ENCODE measurements at regions not wholly inside any gene's neighbourhood (a gene's known extent, or its start where the extent isn't known, plus 50 kb on each side); places are given as distances from the start of the nearest gene placed in this dataset.
"Not testable (repeated sequence)": the region's sequence is repeated elsewhere in the genome, so short reads cannot be mapped to it uniquely, and the experiment has no call there.

DNA sequence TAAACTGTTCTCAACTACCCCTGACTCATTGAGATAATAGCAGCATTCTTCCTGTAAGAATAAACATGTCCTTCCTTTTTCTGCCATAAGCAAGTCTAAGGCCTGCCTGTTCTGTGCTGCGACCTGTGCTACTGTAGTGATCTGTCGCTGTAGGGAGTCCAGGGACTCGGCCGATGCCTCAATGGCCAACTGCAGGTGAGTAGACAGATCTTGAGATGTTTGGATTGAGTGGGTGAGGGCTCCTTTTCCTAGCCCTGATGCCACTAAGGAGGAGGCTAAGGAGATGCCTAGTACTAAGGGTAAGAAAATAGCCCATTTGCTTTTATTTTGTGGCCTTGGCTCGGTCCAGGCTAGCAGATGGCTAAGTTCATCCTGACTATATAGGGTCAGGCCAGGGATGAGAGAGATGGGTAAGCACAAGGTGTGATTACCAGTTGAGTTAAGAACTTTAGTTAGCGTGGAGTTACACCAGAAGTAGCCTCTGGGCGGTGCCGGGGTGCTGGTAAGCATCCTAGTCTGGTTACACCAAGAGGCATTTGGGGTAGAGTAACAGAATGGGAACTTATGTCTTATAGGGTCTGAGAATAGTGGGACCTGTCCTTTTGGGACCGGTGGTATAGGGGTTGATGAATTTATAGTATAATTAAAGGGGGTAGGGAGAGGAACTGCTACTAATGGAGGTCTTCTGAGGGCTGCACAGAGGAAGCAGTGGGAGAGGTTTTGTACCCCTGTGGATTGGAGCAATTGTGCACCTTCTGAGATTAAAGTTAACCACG lies 642.4 kb upstream of the DPP6 start:
- not testable (repeated sequence) for DNase-seq

GRCh38 chr7:153410997-153411642 lies 641.1 kb upstream of the DPP6 start:
- not testable (repeated sequence) for DNase-seq

GRCh38 chr7:153412114-153412823 lies 639.9 kb upstream of the DPP6 start:
- not testable (repeated sequence) for DNase-seq

- not testable (repeated sequence) for DNase-seq
Observed at GRCh38 chr7:153412824-153413198, 639.4 kb upstream of the DPP6 start.

- DNase-seq = no peak
Observed at GRCh38 chr7:153413199-153413539, 639.0 kb upstream of the DPP6 start.

GRCh38 chr7:153413540-153414287 lies 638.5 kb upstream of the DPP6 start:
- DNase-seq = no peak

- DNase-seq = no peak
Observed at GRCh38 chr7:153414288-153414629, 637.9 kb upstream of the DPP6 start.

DNA sequence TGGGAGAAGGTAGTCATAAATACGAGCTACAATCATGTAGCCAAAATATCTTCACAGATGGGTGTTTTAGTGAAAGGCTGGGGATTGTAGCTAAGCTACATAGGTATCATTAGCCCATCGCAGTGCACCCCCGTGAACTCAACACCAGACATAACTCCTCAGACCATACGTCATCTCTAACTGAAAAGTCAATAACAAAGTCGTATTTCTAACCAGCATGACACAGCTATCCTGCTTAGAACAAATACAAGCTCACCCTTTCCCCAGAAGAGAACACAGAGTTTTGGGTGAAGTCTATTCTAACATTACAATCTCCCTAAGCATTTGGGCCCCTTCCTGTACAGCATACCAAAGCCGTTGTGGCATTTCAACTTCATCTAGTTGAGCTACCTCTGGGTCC lies 636.6 kb upstream of the DPP6 start:
- DNase-seq = no peak

DNA sequence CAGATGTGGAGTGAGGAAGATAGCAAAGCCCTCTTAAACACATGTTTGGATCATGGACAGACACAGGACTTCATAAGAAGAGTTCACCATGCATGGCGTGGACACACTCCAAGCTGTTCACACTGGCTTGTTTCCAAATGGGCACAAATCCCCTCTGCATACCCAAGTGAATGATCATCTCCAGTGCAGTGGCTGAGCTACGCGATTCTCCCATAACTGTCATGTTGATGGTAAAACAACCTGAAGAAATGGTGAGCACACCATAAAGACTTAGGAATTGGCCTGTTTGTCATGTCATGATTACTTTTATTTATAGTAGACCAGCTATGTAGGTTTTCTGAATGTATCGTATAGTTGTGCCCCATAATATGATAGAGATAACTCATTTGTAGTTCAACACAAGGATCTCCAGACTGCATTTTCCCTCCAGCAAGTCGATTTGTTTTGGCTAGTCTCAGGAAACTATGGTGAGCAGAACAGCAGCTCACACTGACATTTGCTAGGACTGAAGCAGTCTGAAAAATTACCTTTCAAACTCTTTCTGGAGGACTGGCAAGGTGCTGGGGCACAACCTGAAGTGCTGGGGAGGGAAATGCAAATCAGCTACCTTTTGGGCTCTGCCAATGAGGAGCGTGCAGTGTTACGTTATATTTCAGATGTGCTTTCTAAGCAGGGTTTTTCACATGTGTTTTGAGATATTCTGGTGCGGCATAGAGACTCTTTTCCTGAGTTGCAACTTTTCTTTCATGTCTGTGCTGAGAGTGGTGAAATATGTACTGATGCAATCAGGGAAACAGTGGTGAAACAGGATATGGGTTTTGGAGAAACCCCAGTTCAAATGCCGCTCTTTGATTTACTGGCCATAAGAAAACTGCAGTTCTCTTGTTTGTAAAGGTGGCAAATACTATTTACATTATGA lies 629.6 kb upstream of the DPP6 start:
- DNase-seq = peak; percentile 22

DNA sequence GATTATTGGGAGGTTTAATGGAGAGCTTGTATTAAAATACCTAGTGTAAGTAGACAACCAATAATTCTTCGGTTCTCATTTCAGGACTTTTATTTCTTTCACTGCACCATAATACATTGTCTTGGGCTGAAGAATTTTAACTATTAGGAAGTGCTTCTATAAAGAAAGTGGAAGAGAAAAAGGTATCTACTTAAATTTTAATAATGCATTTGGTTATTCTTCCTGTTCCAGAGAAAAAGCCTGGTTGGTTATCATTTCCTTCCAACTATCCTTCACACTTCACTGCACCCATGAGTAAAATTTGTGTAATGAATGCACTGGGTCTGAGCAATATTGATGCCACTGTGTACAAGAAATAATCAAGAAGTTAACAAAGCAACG lies 629.0 kb upstream of the DPP6 start:
- DNase-seq = no peak

- no peak for DNase-seq
Observed at GRCh38 chr7:153430931-153431330, 621.3 kb upstream of the DPP6 start.

DNA sequence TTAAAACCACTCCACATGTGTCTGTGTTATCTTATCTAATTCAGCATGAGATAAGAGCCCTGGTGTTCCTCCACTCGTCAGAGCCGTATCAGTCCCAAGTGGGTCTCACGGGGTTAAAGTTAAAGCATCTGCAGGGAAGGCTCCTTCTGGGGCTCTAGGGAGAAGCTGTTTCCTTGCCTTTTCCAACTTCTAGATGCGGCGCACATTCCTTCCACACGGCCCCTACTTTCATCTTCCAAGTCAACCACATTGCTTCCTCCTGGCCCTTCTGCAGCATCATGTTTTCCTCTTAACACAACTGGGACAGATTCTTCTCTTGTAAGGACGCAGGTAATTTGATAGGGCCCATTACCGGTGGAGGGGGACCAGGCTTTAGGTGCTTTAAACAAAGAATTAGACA lies 620.1 kb upstream of the DPP6 start:
- no peak for DNase-seq

- DNase-seq = no peak
Observed at GRCh38 chr7:153433223-153433622, 619.0 kb upstream of the DPP6 start.

DNA sequence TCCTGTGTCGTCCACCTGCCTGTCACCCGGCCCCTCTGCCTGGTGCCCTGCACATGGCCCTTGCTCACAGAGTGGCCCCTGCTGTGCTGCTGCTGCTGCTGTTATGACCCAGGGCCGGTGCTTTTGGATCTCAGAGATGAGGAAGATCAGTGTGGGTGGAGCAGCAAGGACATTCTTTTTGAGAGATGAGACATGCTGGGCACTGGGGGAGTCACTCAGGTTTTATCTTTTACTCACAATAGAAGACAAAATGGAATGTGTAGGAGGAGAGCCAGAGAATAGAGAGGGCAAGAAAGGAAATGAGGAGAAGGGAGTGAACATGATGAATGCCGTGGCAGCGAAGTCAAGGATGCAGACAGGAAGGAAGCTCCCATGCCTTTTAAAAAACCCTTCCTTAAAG lies 611.5 kb upstream of the DPP6 start:
- no peak for DNase-seq

GRCh38 chr7:153443032-153443701 lies 609.0 kb upstream of the DPP6 start:
- DNase-seq = no peak

DNA sequence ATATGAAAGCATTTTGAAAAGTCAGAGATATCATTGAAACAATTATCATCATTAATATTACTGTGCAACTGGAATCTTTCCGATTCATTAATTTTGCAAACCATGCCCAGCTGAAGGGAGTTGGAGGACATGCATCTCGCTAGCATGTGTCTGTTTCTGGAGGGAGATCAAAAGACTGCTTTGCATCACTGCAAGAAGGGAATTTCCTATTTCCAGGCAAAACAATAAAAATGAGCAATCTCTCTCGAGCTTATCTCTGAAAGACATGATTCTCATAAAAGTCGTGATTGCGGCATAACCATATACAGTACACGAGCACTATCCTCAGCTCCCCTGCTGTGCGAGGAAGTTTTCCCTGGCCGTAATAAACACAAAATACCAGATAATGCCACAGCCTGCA lies 607.6 kb upstream of the DPP6 start:
- no peak for DNase-seq

- DNase-seq = no peak
Observed at GRCh38 chr7:153445641-153446040, 606.6 kb upstream of the DPP6 start.

DNA sequence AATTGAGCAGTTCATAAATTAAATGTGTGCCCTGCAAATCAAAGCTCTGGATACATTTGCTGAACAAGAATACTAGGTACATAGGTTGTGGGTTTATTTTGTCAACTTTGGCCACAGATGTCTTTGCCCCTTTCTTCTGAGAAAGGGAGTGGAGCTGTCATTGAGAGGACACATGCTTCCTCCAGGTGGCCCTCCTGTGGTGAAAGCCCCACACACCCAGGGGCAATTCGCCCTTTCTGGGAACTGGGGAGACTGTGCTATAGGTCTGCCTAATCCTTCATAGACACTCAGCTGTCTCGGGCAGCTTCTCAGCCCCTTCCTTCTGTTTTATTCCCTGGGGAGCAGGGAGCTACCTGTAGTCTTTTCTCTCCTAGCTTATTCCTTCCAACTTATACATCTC lies 605.7 kb upstream of the DPP6 start:
- DNase-seq = no peak

DNA sequence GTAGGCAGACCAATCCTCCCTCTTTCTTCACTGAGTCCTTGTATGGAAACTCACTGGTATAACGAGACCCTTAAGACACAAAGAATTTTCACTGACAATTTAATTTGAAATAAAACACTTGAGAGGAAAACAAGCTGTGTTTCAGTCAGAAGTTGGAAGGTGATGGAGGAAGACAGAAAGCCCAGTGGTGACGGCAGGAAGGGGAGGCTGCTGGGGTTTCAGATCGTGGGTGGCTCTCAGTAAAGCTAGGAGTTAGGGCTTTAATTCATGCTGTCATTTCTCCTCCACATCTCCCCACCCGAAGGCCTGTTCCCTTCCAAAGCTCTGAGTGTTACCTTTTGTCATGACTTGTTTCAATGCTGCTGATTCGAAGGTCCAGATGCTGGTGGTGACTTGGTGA lies 605.2 kb upstream of the DPP6 start:
- no peak for DNase-seq

DNA sequence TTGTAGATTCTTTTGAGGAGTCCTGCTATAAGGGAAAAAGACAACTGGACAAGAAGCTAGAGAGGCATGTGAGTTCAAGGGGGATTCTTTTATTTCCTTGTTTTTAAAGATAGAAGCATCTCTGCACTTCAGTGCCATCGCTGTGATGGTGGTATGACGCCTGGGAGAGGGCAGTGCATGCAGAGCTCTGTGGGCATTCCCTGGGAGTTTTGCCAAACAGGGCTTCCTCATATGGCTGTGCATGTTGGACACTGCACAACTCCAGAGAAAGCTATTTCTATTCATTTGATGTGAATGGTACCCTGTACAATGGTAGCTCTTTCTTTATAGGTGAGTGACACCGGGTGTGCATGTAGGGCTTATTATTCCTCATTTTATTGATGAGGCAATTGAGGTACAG lies 599.5 kb upstream of the DPP6 start:
- DNase-seq = no peak

- no peak for DNase-seq
Observed at GRCh38 chr7:153454306-153454705, 597.9 kb upstream of the DPP6 start.

- DNase-seq = no peak
Observed at GRCh38 chr7:153457746-153458145, 594.5 kb upstream of the DPP6 start.
